Stimulated activated naive B cell treated with anti-CD40 and anti-IgM and Interleukin-4, amounts not matched to agents 10 μg/mL and 1 μg/mL and 100 μg/mL, for 72 hours (primary cell): ENCODE measurements at regions not wholly inside any gene's neighbourhood (a gene's known extent, or its start where the extent isn't known, plus 50 kb on each side); places are given as distances from the start of the nearest gene placed in this dataset.

Experiments
- ATAC-seq, 2 donors: fragments of 150-1000 bp; cut with Tn5 transposase; replicated peaks; 2 replicates each; pipeline ENCODE4 v1.10.0; 2021; ENCODE audit warnings: moderate library complexity in 1 of 2
- DNase-seq: peaks from one replicate; pipeline ENCODE4 v3.0.0; 2021
- H3K27ac Mint-ChIP-seq: one replicate; pipeline ENCODE4 v1.8.0; 2022; ENCODE audit warnings: mild to moderate bottlenecking, mixed read lengths
- H3K27me3 Mint-ChIP-seq, 2 donors: one replicate each; pipeline ENCODE4 v1.8.0; 2022; ENCODE audit warnings: mixed read lengths in 2 of 2
- H3K36me3 Mint-ChIP-seq, 2 donors: one replicate each; pipeline ENCODE4 v1.8.0; 2022; ENCODE audit warnings: mixed read lengths in 2 of 2, mild to moderate bottlenecking in 1 of 2
- H3K4me1 Mint-ChIP-seq, 2 donors: one replicate each; pipeline ENCODE4 v1.8.0; 2022; ENCODE audit warnings: mixed read lengths in 2 of 2, mild to moderate bottlenecking in 1 of 2
- H3K4me3 Mint-ChIP-seq, 2 donors: one replicate each; pipeline ENCODE4 v1.8.0; 2022; ENCODE audit warnings: mild to moderate bottlenecking in 2 of 2, mixed read lengths in 2 of 2, moderate library complexity in 1 of 2
- H3K9me3 Mint-ChIP-seq, 2 donors: one replicate each; pipeline ENCODE4 v1.8.0; 2022; ENCODE audit warnings: mixed read lengths in 2 of 2, mild to moderate bottlenecking in 1 of 2

- Mint-ChIP-seq H3K36me3 (peaks cover 10 to 26% of the 10 kb centered on the region in 2 donors), H3K27me3 (no peaks in the 10 kb centered on the region), H3K4me1 (peaks cover 0 to 1% of the 10 kb centered on the region in 2 donors), H3K4me3 (no peak overlapping the region), H3K9me3 (no peaks in the 10 kb centered on the region), H3K27ac (no peak overlapping the region)
- DNase-seq (no peak), ATAC-seq (no peak)
These were observed 364.4 kb downstream of the SEC14L1 start for GRCh38 chr17:77505181-77505639.

DNA sequence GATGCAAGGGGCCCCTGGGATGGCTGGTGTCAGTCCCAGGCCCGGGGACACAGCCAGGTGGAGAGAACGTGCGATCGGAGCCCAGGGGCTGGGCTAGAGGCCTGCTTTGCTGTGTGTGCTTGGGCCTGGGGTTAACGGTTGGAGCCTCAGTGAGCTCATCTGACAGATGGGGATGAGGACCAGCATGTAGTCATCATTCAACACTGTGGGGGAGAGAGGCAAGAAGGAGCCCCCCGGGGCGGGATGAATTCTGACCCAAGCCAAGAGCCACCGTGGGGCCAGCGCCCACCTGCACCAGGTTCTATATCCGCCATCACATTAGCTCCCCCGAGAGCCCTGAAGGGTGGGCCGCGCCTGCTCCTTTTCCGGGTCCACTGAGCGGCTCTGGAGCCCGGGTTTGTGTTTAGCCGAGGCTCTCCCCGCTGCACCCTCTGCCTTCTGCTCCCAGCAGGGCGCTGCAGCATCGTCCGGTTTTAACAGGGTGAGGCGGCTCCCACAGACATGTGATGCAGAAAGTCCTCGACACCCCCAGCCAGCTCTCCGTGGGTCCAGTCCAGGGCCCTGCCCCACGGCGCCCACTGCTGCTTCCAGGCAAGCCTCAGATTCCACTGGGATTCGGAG, 365.7 kb downstream of the SEC14L1 start:
- Mint-ChIP-seq H3K4me3 (no peak overlapping the region), H3K9me3 (peaks cover 0 to 2% of the 10 kb centered on the region in 2 donors), H3K36me3 (peaks cover 4 to 16% of the 10 kb centered on the region in 2 donors), H3K27ac (no peak overlapping the region), H3K4me1 (peaks cover 0 to 1% of the 10 kb centered on the region in 2 donors), H3K27me3 (no peaks in the 10 kb centered on the region)
- ATAC-seq: peak in 1 of 2 donors; percentile 18
- DNase-seq: no peak

- ATAC-seq (no peak), DNase-seq (no peak)
- Mint-ChIP-seq H3K36me3 (peaks cover 0 to 9% of the 10 kb centered on the region in 2 donors), H3K27ac (no peak overlapping the region), H3K9me3 (peaks cover 4 to 5% of the 10 kb centered on the region in 2 donors), H3K4me3 (no peak overlapping the region), H3K27me3 (no peaks in the 10 kb centered on the region), H3K4me1 (no peaks in the 10 kb centered on the region)
These were observed 366.5 kb downstream of the SEC14L1 start for GRCh38 chr17:77507111-77507885.

- H3K27ac Mint-ChIP-seq: no peak overlapping the region
- H3K27me3 Mint-ChIP-seq: no peaks in the 10 kb centered on the region
These were observed 367.4 kb downstream of the SEC14L1 start for GRCh38 chr17:77508047-77508715.

DNA sequence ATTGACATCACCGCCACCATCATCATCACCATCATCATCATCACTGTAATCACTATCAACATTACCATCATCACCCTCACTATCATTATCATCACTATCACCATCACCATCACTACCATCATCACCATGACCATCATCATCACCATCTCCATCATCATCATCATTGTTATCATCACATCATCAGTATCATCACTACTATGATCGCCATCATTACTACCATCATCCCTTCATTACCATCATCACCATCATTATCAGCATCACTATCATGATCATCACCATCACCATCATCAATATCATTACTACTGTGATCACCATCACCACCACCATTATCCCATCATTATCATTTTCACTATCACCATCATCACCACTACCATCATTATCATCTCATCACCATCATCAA, 368.3 kb downstream of the SEC14L1 start:
- Mint-ChIP-seq H3K9me3 (peaks cover 4 to 5% of the 10 kb centered on the region in 2 donors), H3K36me3 (peaks cover 0 to 2% of the 10 kb centered on the region in 2 donors)
- no peak for ATAC-seq

More at GRCh38 chr17:77508047-77508715, 367.4 kb downstream of the SEC14L1 start:
- H3K36me3 Mint-ChIP-seq: peaks cover under 1 to 2% of the 10 kb centered on the region in 2 donors
- DNase-seq (no peak), ATAC-seq (no peak)
- no peaks in the 10 kb centered on the region for H3K4me1 Mint-ChIP-seq
- peaks cover 4 to 5% of the 10 kb centered on the region in 2 donors for H3K9me3 Mint-ChIP-seq
- H3K4me3 Mint-ChIP-seq: no peak overlapping the region

GRCh38 chr17:77509599-77509998, 368.8 kb downstream of the SEC14L1 start:
- ATAC-seq: no peak
- H3K27me3 Mint-ChIP-seq: no peaks in the 10 kb centered on the region
- no peaks in the 10 kb centered on the region for H3K4me1 Mint-ChIP-seq
- no peak overlapping the region for H3K27ac Mint-ChIP-seq
- H3K9me3 Mint-ChIP-seq: peaks cover 4 to 5% of the 10 kb centered on the region in 2 donors
- no peak for DNase-seq
- H3K4me3 Mint-ChIP-seq: no peak overlapping the region
- peaks cover 0 to 2% of the 10 kb centered on the region in 2 donors for H3K36me3 Mint-ChIP-seq

More for the DNA sequence above, 368.3 kb downstream of the SEC14L1 start:
- Mint-ChIP-seq H3K27ac (no peak overlapping the region), H3K27me3 (no peaks in the 10 kb centered on the region), H3K4me3 (no peak overlapping the region), H3K4me1 (no peaks in the 10 kb centered on the region)
- no peak for DNase-seq

DNA sequence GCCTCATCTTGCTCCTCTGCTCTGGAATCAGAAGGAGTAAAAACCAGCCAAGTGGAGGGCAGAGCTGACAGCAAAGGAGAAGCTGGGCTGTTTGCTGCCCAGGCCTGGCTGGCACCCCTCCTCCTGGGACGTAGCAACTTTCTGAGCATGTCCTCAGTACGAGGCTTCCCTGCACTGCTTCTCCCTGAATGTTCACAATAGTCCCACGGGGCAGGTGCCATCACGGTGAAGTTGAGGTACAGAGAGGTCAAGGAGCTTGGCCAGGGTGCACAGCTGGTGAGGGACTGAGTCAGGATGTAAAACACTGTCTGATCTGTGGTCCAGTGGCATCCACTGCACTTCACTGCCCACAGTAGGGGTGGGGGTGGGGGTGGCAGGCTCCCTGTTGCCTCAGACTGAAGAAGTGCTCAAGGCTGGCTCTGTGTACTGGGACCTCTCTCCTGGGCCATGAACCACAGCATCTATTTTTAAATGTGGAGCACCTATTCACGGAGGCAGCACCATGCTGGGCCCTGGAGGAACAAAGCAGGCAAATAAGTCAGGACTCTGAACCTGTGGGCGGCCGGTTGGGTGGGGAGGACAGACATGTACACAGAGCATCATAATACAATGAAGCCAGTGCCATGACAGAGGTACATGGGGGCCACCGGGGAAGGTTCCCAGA, 369.5 kb downstream of the SEC14L1 start:
- Mint-ChIP-seq H3K27me3 (no peaks in the 10 kb centered on the region), H3K4me1 (no peaks in the 10 kb centered on the region), H3K36me3 (peaks cover 0 to 2% of the 10 kb centered on the region in 2 donors), H3K27ac (no peak overlapping the region), H3K4me3 (no peak overlapping the region), H3K9me3 (peaks cover 4 to 5% of the 10 kb centered on the region in 2 donors)
- no peak for DNase-seq
- no peak for ATAC-seq

GRCh38 chr17:77511514-77512061, 370.8 kb downstream of the SEC14L1 start:
- Mint-ChIP-seq H3K9me3 (peaks cover 4 to 5% of the 10 kb centered on the region in 2 donors), H3K4me1 (no peaks in the 10 kb centered on the region)

GRCh38 chr17:77512062-77512946, 371.5 kb downstream of the SEC14L1 start:
- no peak for ATAC-seq
- Mint-ChIP-seq H3K27me3 (no peaks in the 10 kb centered on the region), H3K36me3 (peaks cover 0 to 2% of the 10 kb centered on the region in 2 donors), H3K4me3 (no peak overlapping the region), H3K9me3 (peaks cover 4 to 5% of the 10 kb centered on the region in 2 donors), H3K4me1 (no peaks in the 10 kb centered on the region), H3K27ac (no peak overlapping the region)
- no peak for DNase-seq

More at GRCh38 chr17:77511514-77512061, 370.8 kb downstream of the SEC14L1 start:
- Mint-ChIP-seq H3K27me3 (no peaks in the 10 kb centered on the region), H3K27ac (no peak overlapping the region), H3K4me3 (no peak overlapping the region), H3K36me3 (peaks cover 0 to 2% of the 10 kb centered on the region in 2 donors)
- DNase-seq (no peak), ATAC-seq (no peak)

- no peak overlapping the region for H3K27ac Mint-ChIP-seq
- no peak overlapping the region for H3K4me3 Mint-ChIP-seq
- H3K4me1 Mint-ChIP-seq: no peaks in the 10 kb centered on the region
- no peaks in the 10 kb centered on the region for H3K27me3 Mint-ChIP-seq
- no peak for DNase-seq
- peaks cover 0 to 2% of the 10 kb centered on the region in 2 donors for H3K36me3 Mint-ChIP-seq
- no peak for ATAC-seq
- peaks cover 4 to 5% of the 10 kb centered on the region in 2 donors for H3K9me3 Mint-ChIP-seq
These were observed 372.3 kb downstream of the SEC14L1 start for GRCh38 chr17:77513045-77513444.

- peaks cover 4 to 5% of the 10 kb centered on the region in 2 donors for H3K9me3 Mint-ChIP-seq
- no peak overlapping the region for H3K27ac Mint-ChIP-seq
- no peak for DNase-seq
- H3K27me3 Mint-ChIP-seq: no peaks in the 10 kb centered on the region
- H3K4me1 Mint-ChIP-seq: no peaks in the 10 kb centered on the region
- no peak for ATAC-seq
- H3K4me3 Mint-ChIP-seq: no peak overlapping the region
- H3K36me3 Mint-ChIP-seq: peaks cover 0 to 2% of the 10 kb centered on the region in 2 donors
These were observed 374.5 kb downstream of the SEC14L1 start for GRCh38 chr17:77515227-77515626.

DNA sequence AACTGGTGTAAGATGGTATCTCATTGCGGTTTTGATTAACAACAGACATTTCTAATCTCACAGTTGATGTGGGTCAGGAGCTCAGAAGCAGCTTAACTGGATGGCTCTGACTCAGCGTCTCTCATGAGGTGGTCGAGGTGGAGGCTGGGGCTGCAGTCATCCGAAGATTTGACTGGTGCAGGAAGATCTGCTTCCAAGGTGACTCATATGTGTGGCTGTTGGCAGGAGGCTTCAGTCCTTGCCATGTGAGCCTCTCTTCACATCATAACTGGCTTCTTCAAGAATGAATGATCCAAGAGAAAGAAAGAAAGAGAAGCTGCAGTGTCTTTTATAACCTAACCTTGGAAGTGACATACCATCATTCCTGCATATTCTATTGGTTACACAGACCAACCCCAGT, 376.1 kb downstream of the SEC14L1 start:
- H3K27me3 Mint-ChIP-seq: no peaks in the 10 kb centered on the region
- H3K27ac Mint-ChIP-seq: no peak overlapping the region
- H3K9me3 Mint-ChIP-seq: peaks cover under 1 to 2% of the 10 kb centered on the region in 2 donors
- DNase-seq (no peak), ATAC-seq (no peak)
- peaks cover 0 to 2% of the 10 kb centered on the region in 2 donors for H3K36me3 Mint-ChIP-seq
- no peaks in the 10 kb centered on the region for H3K4me1 Mint-ChIP-seq
- H3K4me3 Mint-ChIP-seq: no peak overlapping the region

DNA sequence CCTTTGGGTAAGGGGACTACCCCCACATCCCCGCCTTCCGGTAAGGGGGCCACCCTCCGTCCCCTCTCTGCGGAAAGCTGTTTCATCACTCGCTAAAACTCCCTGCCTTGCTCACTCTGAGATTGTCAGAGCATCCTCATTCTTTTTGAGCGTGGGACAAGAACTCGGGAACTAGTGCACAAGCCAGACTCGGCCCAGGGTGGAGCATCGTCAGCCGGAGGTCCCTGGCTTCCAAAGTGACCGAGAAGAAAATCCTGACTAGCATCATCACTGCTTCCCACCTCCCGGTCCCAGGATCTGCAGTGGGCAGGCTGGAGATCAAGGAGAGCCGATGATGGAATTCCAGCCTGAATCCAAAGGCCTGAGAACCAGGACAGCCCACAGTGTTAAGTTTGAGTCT, 380.3 kb downstream of the SEC14L1 start:
- Mint-ChIP-seq H3K27ac (no peak overlapping the region), H3K27me3 (peaks cover 7 to 10% of the 10 kb centered on the region in 2 donors), H3K36me3 (no peaks in the 10 kb centered on the region), H3K9me3 (no peaks in the 10 kb centered on the region), H3K4me3 (no peak overlapping the region), H3K4me1 (no peaks in the 10 kb centered on the region)
- ATAC-seq (no peak), DNase-seq (no peak)
